IPS-18c (cell line): ENCODE measurements at regions not wholly inside any gene's neighbourhood (a gene's known extent, or its start where the extent isn't known, plus 50 kb on each side); places are given as distances from the start of the nearest gene placed in this dataset.

Experiments used
- H3K4me3 ChIP-seq: 2 replicates; pipeline ENCODE4 v1.7.0; 2013; ENCODE audit warnings: low read depth, mild to moderate bottlenecking, low read length, moderate library complexity; ENCODE audit not compliant: insufficient read depth
- H3K9me3 ChIP-seq: one replicate; pipeline ENCODE4 v1.6.1; 2013; ENCODE audit warnings: mild to moderate bottlenecking, low read length, moderate library complexity; ENCODE audit not compliant: control insufficient read depth, insufficient read depth

- Histone ChIP-seq H3K9me3 (peaks cover 5% of the 10 kb centered on the region), H3K4me3 (no peak overlapping the region)
These were observed 529.3 kb upstream of the LRRTM4 start for GRCh38 chr2:78051480-78051879.

DNA sequence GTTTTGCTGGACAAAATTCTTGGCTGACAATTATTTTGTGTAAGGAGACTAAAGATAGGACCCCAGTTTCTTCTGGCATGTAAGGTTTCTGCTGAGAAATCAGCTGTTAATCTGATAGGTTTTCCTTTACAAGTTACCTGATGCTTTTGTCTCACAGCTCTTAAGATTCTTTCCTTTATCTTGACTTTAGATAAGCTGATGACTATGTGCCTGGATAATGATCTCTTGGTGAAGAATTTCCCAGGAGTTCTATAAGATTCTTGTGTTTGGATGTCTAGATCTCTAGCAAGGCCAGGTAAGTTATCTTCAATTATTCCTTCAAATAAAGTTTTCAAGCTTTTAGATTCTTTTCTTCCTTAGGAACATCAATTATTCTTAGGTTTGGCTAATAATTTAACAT is 534.8 kb upstream of the LRRTM4 start:
- H3K9me3 ChIP-seq = peaks cover 2% of the 10 kb centered on the region
- H3K4me3 ChIP-seq = no peak overlapping the region

- no peak overlapping the region for H3K4me3 ChIP-seq
- no peaks in the 10 kb centered on the region for H3K9me3 ChIP-seq
These were observed 539.1 kb upstream of the LRRTM4 start for GRCh38 chr2:78061301-78061700.

GRCh38 chr2:78061732-78062131 is 539.6 kb upstream of the LRRTM4 start:
- no peak overlapping the region for H3K4me3 ChIP-seq
- H3K9me3 ChIP-seq = no peaks in the 10 kb centered on the region

- no peak overlapping the region for H3K4me3 ChIP-seq
- no peaks in the 10 kb centered on the region for H3K9me3 ChIP-seq
These were observed 541.3 kb upstream of the LRRTM4 start for GRCh38 chr2:78063246-78064020.

- H3K9me3 ChIP-seq = no peaks in the 10 kb centered on the region
- no peak overlapping the region for H3K4me3 ChIP-seq
These were observed 543.2 kb upstream of the LRRTM4 start for GRCh38 chr2:78065366-78065765.

DNA sequence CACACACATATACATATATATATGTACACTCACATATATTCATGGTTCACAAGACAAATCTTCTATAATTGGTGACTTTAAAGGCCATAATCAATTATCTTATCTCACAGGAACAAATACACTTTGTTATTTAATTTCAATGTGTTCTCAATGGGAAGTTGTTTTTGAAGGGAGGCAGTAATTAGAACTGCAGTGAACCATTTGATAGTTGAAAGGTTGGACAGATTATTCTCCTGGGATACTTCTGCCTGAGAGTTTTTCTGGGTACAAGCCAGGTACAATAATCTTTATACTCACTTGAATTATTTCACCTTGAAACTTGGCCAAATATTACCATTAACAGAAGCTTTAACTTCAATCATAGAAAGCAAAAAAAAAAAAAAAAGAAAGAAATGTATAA is 546.6 kb upstream of the LRRTM4 start:
- no peak overlapping the region for H3K4me3 ChIP-seq
- H3K9me3 ChIP-seq = no peaks in the 10 kb centered on the region

DNA sequence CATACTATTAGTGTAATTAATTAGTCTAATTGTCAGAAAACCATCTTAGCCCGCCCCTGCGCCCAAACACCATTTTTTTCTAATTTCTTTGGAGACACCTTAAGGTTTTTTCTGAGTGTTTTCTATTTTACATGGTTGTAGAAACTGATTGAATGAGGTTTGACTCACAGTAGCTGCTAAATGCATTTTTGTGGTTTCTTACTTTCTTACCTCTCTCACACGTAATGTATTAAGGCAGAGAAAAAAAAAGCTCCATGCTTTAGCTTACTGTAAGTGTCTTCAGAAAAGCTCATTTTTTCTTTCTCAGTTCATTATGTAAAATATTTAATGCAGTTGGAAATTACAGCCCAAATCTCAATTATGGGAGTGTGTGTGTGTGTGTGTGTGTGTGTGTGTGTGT is 548.5 kb upstream of the LRRTM4 start:
- H3K9me3 ChIP-seq = no peaks in the 10 kb centered on the region
- H3K4me3 ChIP-seq = no peak overlapping the region

DNA sequence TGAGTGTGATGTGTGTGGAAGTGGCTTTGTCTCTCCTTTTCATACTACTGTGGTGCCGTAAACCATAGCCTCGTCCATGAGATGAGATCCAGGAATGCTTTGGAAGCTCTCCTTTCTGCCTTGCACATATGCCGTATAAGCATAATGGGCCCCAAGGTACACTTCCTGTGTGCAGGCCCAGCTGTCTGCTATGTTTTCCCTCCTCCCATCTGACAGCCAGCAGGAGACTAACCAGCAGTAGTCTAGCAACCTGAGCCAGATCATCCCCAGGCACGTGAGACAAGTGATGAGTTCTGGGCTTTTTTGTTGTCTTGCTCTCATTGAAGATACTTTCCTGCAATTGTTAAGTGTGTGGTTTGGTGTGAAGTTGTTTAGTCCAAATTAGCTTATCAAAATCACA is 555.5 kb upstream of the LRRTM4 start:
- Histone ChIP-seq H3K9me3 (no peaks in the 10 kb centered on the region), H3K4me3 (no peak overlapping the region)

- Histone ChIP-seq H3K9me3 (no peaks in the 10 kb centered on the region), H3K4me3 (no peak overlapping the region)
These were observed 560.4 kb upstream of the LRRTM4 start for GRCh38 chr2:78082555-78082954.

GRCh38 chr2:78093436-78093835 is 571.3 kb upstream of the LRRTM4 start:
- H3K4me3 ChIP-seq = no peak overlapping the region
- no peaks in the 10 kb centered on the region for H3K9me3 ChIP-seq

DNA sequence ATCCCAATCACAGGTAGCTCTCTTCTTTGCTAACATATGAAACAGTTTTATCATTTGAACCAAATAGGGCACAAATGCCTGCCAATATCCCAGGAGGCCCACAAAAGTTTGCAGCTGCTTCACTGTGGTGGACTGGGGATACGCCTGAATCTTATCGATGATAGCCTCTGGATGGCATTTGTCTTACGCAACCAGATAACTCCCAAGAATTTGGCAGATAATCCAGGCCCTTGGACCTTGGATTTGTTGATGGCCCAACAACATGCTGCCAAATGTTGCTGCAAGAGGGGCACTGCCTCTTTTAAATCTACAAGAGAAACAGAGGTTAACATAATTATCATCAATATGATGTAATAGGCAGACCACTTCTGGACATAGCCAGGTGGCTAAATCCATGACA is 587.1 kb upstream of the LRRTM4 start:
- H3K9me3 ChIP-seq = peaks cover 11% of the 10 kb centered on the region
- H3K4me3 ChIP-seq = no peak overlapping the region

- Histone ChIP-seq H3K9me3 (peaks cover 2% of the 10 kb centered on the region), H3K4me3 (no peak overlapping the region)
These were observed 593.1 kb upstream of the LRRTM4 start for GRCh38 chr2:78115291-78115690.

DNA sequence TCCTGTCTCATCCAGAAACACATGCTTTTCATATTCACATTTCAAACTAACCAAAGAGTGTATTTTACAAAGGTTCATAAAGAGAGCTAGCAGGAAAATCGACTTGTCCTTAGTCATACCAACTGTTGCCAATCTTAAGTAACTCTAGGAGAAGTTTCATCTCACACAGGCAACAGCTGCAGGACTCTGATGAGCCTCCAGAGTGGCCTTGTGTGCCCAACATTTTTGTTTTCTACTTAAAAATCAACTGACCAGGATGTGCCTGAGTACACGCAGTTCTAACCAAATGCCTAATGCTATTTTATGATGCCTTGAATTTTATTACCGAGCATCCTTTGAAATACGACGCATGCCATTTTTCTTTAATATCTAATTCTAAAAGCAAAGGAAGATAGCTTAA is 595.9 kb upstream of the LRRTM4 start:
- H3K4me3 ChIP-seq = no peak overlapping the region

GRCh38 chr2:78120275-78120674 is 598.1 kb upstream of the LRRTM4 start:
- Histone ChIP-seq H3K4me3 (no peak overlapping the region), H3K9me3 (no peaks in the 10 kb centered on the region)

More for the DNA sequence above, 595.9 kb upstream of the LRRTM4 start:
- no peaks in the 10 kb centered on the region for H3K9me3 ChIP-seq

GRCh38 chr2:78125042-78125441 is 602.9 kb upstream of the LRRTM4 start:
- H3K9me3 ChIP-seq = no peaks in the 10 kb centered on the region
- H3K4me3 ChIP-seq = no peak overlapping the region

- Histone ChIP-seq H3K4me3 (no peak overlapping the region), H3K9me3 (no peaks in the 10 kb centered on the region)
These were observed 605.2 kb upstream of the LRRTM4 start for GRCh38 chr2:78127424-78127823.

DNA sequence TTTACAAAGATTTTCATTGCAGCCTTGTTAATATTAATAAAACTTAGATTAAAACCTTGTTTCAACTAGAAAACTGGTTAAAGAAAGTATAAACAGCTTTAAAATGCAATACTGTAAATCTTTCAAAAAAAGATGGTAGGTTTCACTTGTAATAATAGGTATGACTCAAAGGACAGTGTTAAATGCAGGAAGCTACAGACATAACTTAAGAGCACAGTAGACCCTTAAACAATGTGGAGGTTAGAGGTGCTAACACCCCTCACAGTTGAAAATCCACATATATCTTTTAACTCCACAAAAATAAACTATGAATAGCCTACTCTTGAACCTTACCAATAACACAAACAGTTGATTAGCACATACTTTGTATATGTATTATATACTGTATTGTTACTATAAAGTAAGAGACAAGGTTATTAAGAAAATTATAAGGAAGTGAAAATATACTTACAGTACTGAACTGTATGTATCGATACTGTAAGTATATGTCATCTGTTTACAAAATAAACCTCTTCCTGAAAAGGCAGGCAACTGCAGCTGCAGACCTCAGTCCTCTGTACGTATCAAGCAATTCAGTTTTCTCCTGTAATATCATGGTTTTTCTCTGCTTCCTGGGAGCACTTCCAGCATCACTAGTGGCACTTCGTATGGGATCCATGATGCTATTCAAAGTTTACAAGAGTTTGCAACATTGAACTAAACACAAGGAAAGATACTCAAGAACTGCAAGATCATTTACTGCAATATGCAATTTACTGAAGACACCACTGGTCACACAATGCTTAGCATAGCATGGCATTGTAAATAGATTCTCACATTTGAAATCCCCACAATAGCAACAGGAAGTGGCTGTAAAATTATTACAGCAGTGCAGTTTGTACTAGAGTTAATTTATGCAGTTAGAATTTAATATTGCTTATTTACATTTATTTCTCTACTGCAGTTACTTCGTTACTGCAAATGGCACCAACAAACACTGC is 610.5 kb upstream of the LRRTM4 start:
- Histone ChIP-seq H3K4me3 (no peak overlapping the region), H3K9me3 (no peaks in the 10 kb centered on the region)
